H1 (cell line): ENCODE measurements at regions not wholly inside any gene's neighbourhood (a gene's known extent, or its start where the extent isn't known, plus 50 kb on each side); places are given as distances from the start of the nearest gene placed in this dataset.

ENCODE experiments used
- KDM4A ChIP-seq: IDR thresholded peaks from one replicate; pipeline ENCODE4 v1.7.1; 2012; ENCODE audit warnings: low read depth, mild to moderate bottlenecking, moderate library complexity, low read length, inconsistent platforms; ENCODE audit not compliant: severe bottlenecking
- TAF7 ChIP-seq: optimal IDR thresholded peaks from 2 replicates; pipeline ENCODE3; 2011; ENCODE audit warnings: low read depth, mild to moderate bottlenecking, inconsistent platforms, low read length, moderate library complexity, borderline replicate concordance
- USF2 ChIP-seq: IDR thresholded peaks from 2 replicates; pipeline ENCODE4 v1.6.1; 2011; ENCODE audit warnings: low read length, improper control_type of control experiment

DNA sequence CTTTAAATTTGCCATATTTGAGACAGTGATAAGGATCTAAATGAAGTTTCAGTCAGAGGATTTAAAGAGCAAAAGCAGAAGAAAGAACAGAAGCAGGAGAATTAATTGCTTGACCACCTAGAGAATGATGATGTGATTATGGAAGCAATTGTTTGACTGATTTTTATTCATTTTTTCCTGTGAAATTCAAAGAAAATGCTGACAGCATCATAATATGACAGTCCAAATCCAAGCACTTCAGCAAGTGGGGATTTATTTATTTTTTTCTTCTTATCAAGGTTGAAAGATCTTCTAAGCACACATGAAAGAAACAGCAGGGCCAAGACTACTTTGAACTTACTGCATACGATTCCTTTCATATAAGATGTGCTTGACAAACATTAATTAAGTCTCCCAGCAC, 125.2 kb downstream of the BMP2 start (continued):
- no peak for TF ChIP-seq KDM4A
- no peak for TF ChIP-seq USF2
- TF ChIP-seq TAF7, result no peak
